Anterior cingulate cortex (tissue), 58 donors: ENCODE measurements at regions not wholly inside any gene's neighbourhood (a gene's known extent, or its start where the extent isn't known, plus 50 kb on each side); places are given as distances from the start of the nearest gene placed in this dataset.

Experiments
- DNase-seq, 58 donors: peaks; one replicate each; lab custom pipeline; 2025; lab: John Stamatoyannopoulos, UW

GRCh38 chr5:68379275-68380036 lies 163.9 kb downstream of the PIK3R1 start:
- no peak for DNase-seq

GRCh38 chr5:68380078-68380477 lies 164.5 kb downstream of the PIK3R1 start:
- DNase-seq = no peak

- DNase-seq = no peak
Measured at GRCh38 chr5:68381060-68381459, 165.5 kb downstream of the PIK3R1 start.

GRCh38 chr5:68381909-68382308 lies 166.4 kb downstream of the PIK3R1 start:
- peak in 1 of 58 donors; percentile 2 for DNase-seq

- no peak for DNase-seq
Measured at GRCh38 chr5:68382640-68383039, 167.1 kb downstream of the PIK3R1 start.

- DNase-seq = no peak
Measured at GRCh38 chr5:68383888-68384310, 168.3 kb downstream of the PIK3R1 start.

- DNase-seq = no peak
Measured at GRCh38 chr5:68384936-68385594, 169.5 kb downstream of the PIK3R1 start.

- DNase-seq = no peak
Measured at GRCh38 chr5:68385936-68386335, 170.4 kb downstream of the PIK3R1 start.

GRCh38 chr5:68387074-68387796 lies 171.7 kb downstream of the PIK3R1 start:
- no peak for DNase-seq

- no peak for DNase-seq
Measured at GRCh38 chr5:68389618-68390017, 174.1 kb downstream of the PIK3R1 start.

GRCh38 chr5:68392617-68393016 lies 177.1 kb downstream of the PIK3R1 start:
- DNase-seq = no peak

- no peak for DNase-seq
Measured at GRCh38 chr5:68395302-68395701, 179.7 kb downstream of the PIK3R1 start.

- DNase-seq = no peak
Measured at GRCh38 chr5:68395926-68396511, 180.5 kb downstream of the PIK3R1 start.

GRCh38 chr5:68396722-68397121 lies 181.2 kb downstream of the PIK3R1 start:
- DNase-seq = no peak

- no peak for DNase-seq
Measured at GRCh38 chr5:68398146-68398812, 182.7 kb downstream of the PIK3R1 start.

GRCh38 chr5:68403301-68403700 lies 187.7 kb downstream of the PIK3R1 start:
- DNase-seq = peak in 1 of 58 donors; percentile 9

- DNase-seq = no peak
Measured at GRCh38 chr5:68404246-68404645, 188.7 kb downstream of the PIK3R1 start.

GRCh38 chr5:68405026-68405684 lies 189.6 kb downstream of the PIK3R1 start:
- no peak for DNase-seq

- DNase-seq = no peak
Measured at GRCh38 chr5:68405784-68406743, 190.5 kb downstream of the PIK3R1 start.
